Breast epithelium (tissue), 3 donors: ENCODE measurements at regions not wholly inside any gene's neighbourhood (a gene's known extent, or its start where the extent isn't known, plus 50 kb on each side); places are given as distances from the start of the nearest gene placed in this dataset.

Experiments used
- CTCF ChIP-seq, 3 donors: fragments of 450-650 bp; IDR thresholded peaks; one replicate each; pipeline ENCODE4 v1.5.1; 2016 to 2017; ENCODE audit warnings: antibody characterized with exemption in 3 of 3, mild to moderate bottlenecking in 3 of 3, moderate library complexity in 3 of 3
- POLR2A ChIP-seq: fragments of 450-650 bp; IDR thresholded peaks from one replicate; pipeline ENCODE4 v1.6.1; 2016; ENCODE audit warnings: antibody characterized with exemption, mild to moderate bottlenecking, moderate library complexity
- POLR2AphosphoS5 ChIP-seq, 3 donors: sonication (generic); formaldehyde crosslinking; IDR thresholded peaks; one replicate each; pipeline ENCODE4 v1.6.1; 2017; ENCODE audit warnings: antibody characterized with exemption in 3 of 3

DNA sequence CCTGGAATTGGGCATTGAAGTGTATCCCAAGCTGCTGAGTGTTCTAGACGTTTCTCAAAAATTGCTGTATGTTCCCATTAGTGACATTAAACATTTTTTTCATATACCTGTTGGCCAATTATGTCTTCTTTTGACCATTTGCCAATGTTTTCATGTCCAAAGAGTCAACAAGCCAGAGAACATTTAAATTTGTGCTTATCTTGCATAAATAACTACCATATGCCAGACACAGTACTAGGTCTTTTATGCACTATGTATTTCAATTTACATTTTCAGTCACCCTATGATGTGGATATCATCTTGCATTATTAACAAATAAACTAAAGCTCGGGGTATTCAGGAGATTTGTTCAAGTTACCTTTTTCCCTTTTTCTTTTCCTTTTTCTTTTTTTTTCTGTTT is 632.9 kb upstream of the C16orf82 start:
- TF ChIP-seq CTCF (IDR thresholded peaks at IDR 0.05) (no peak), POLR2AphosphoS5 (IDR thresholded peaks at IDR 0.05) (no peak), POLR2A (no peak)
